Activated CD4-positive, alpha-beta memory T cell treated with anti-CD3 and anti-CD28 coated beads for 36 hours (primary cell): ENCODE measurements at regions not wholly inside any gene's neighbourhood (a gene's known extent, or its start where the extent isn't known, plus 50 kb on each side); places are given as distances from the start of the nearest gene placed in this dataset.
"Not testable (repeated sequence)": the region's sequence is repeated elsewhere in the genome, so short reads cannot be mapped to it uniquely, and the experiment has no call there.

ENCODE experiments used
- CTCF ChIA-PET: fragments of 350-600 bp; sonication (Branson Sonifier 250); formaldehyde crosslinking; loops from one replicate; lab custom pipeline; 2021; ENCODE audit warnings: antibody characterized with exemption, inconsistent platforms; lab: Charles Lee
- POLR2A ChIA-PET: fragments of 350-600 bp; sonication (Branson Sonifier 250); formaldehyde crosslinking; loops from one replicate; lab custom pipeline; 2021; ENCODE audit warnings: antibody characterized with exemption; lab: Charles Lee
- DNase-seq: peaks from one replicate; pipeline ENCODE4 v3.0.0-alpha.2; 2020
- H3K27ac Mint-ChIP-seq: one replicate; pipeline ENCODE4 v1.8.0; 2021; ENCODE audit warnings: mixed read lengths
- H3K27me3 Mint-ChIP-seq: one replicate; pipeline ENCODE4 v1.8.0; 2021; ENCODE audit warnings: mixed read lengths
- H3K36me3 Mint-ChIP-seq: one replicate; pipeline ENCODE4 v1.8.0; 2021; ENCODE audit warnings: mixed read lengths
- H3K4me1 Mint-ChIP-seq: one replicate; pipeline ENCODE4 v1.8.0; 2021; ENCODE audit warnings: low read depth, mixed read lengths
- H3K4me3 Mint-ChIP-seq: one replicate; pipeline ENCODE4 v1.8.0; 2021; ENCODE audit warnings: mild to moderate bottlenecking, mixed read lengths
- H3K9me3 Mint-ChIP-seq: one replicate; pipeline ENCODE4 v1.8.0; 2021; ENCODE audit warnings: mixed read lengths
- intact Hi-C: fragments of 100-400 bp; cut with micrococcal nuclease; formaldehyde crosslinking; loops from one replicate; pipeline ENCODE4 v1.15.1; 2023

DNA sequence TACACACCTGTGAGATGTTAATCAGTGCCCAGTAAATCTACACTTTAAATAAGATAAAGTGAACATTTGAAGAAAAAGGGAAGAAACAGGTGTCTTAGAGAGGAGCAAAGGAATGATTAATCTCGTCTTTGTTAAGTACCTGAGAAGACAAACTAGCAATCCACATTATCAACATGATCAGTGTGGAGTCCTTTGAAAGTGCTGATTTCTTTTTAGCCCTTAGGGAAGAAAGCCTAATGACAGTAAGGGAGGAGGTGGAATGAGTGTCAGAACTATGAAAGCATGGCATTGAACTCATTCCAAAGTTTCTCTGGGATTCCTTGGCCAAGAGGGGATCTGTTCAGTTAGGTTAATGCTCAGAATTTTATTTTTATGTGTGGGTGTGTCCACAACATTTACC, 1109.0 kb upstream of the ACO1 start:
- no peak for DNase-seq
- Mint-ChIP-seq H3K27me3 (no peaks in the 10 kb centered on the region), H3K36me3 (no peaks in the 10 kb centered on the region), H3K4me3 (no peak overlapping the region), H3K4me1 (peaks cover 25% of the 10 kb centered on the region), H3K27ac (no peak overlapping the region), H3K9me3 (no peaks in the 10 kb centered on the region)
- POLR2A ChIA-PET: no interaction called here
- intact Hi-C loops: no loop called here
- CTCF ChIA-PET: no interaction called here

DNA sequence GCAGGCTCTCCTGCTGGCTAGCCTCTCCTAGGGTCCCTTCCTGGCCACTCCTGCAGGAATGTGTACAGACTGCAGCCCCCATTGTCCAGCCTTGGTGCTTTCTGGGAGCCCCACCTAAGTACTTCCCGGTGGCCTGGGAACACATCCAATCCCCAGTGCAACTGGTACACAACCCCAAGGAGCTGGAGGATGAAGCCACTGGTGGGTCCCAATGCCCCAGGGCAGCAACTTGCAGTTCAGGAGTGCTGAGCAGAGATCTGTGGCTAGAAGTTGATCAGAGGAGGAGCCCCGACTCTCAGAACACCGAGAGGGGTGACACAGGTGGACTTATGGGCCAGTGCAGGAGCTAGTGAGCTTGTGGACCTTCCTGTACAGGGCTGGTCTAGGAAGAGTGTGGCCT, 1093.7 kb upstream of the ACO1 start:
- Mint-ChIP-seq H3K36me3 (peaks cover 7% of the 10 kb centered on the region), H3K4me1 (peaks cover 5% of the 10 kb centered on the region), H3K4me3 (no peak overlapping the region), H3K27ac (no peak overlapping the region), H3K27me3 (no peaks in the 10 kb centered on the region), H3K9me3 (peaks cover 21% of the 10 kb centered on the region)
- intact Hi-C loops: no loop called here
- ChIA-PET POLR2A (no interaction called here), CTCF (no interaction called here)
- no peak for DNase-seq

DNA sequence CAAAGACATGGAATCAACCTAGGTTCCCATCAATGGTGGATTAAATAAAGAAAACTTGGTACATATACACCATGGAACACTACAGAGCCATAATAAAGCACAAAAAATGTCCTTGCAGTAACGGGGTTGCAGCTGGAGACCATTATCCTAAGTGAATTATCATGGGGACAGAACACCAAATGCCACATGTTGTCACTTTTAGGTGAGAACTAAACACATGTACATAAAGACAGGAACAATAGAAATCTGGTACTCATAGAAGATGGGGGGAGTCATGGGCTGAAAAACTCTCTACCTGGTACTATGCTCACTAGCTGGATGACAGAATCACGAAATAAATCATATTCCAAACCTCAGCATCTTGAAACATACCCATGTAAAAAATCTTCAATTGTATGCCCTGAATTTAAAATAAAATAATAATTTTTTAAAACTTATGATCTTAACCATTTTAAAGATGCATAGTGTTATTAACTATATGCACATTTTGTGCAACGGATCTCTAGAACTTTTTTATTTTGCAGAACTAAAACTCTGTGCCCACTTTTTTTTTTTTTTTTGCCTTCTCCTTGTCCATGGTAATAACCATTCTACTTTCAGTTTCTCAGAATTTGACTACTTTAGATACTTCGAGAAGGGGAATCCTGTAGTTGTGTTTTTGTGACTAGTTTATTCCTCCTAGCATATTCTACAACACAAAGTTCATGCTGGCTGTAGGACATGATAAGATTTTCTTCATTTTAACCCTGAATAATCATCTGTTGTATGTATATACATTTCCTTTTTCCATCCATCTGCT, 1081.6 kb upstream of the ACO1 start:
- Mint-ChIP-seq H3K9me3 (peaks cover 2% of the 10 kb centered on the region), H3K4me1 (peaks cover 23% of the 10 kb centered on the region), H3K27ac (peak overlapping the region; percentile 21), H3K27me3 (no peaks in the 10 kb centered on the region), H3K36me3 (no peaks in the 10 kb centered on the region), H3K4me3 (no peak overlapping the region)
- no peak for DNase-seq
- intact Hi-C loops: loop anchor here (2.0 to 10.0 kb wide), 2 partner anchors 44 to 178 kb away; no protein-coding TSS in a partner anchor
- ChIA-PET CTCF (interaction anchor here (0.7 kb wide), 1 partner anchor 9 kb away, joined by 3 read pairs; no protein-coding TSS in a partner anchor), POLR2A (no interaction called here)

DNA sequence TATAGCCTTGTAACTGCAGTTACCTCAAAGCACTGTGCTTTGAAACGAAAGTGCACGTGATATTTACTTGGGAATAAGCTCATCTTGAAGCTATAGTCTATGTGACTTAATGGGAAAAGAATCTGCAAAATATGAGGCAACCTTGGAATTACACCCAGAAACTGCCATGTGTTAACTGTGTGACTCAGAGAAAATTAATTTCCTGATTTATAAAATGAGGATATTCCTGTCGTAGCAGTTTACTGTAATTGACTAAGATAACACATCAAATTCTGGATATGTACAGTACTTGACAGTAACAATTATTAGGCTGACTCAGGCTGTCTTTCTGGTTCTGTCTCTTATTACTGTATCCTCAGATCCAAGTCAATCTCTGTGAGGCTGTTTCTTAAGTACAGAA, 1079.9 kb upstream of the ACO1 start:
- ChIA-PET POLR2A (no interaction called here), CTCF (no interaction called here)
- DNase-seq: no peak
- H3K4me3 Mint-ChIP-seq: no peak overlapping the region
- peaks cover 23% of the 10 kb centered on the region for H3K4me1 Mint-ChIP-seq
- H3K36me3 Mint-ChIP-seq: no peaks in the 10 kb centered on the region
- no peaks in the 10 kb centered on the region for H3K27me3 Mint-ChIP-seq
- intact Hi-C loops: loop anchor here (10.0 kb wide), 1 partner anchor 180 kb away; no protein-coding TSS in a partner anchor
- peaks cover 2% of the 10 kb centered on the region for H3K9me3 Mint-ChIP-seq
- no peak overlapping the region for H3K27ac Mint-ChIP-seq

DNA sequence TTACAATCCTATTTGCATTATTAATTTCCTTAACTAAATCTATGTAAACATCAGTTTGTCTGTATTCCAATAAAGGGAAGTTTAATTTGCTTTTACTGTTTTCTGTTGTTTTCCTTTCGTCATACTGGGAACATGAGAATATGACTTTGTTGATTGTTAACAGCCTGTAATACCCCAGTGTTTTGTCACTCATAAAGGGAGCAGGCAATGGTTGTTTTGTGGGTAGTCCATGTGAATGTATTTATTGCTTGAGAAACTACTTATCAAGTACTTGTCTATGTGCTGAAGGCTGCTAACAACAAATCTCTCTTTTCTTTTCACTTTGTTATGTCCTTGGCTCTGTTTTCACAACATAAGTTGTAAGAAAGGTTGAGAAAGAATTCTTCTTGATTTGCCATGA, 1070.2 kb upstream of the ACO1 start:
- Mint-ChIP-seq H3K36me3 (peaks cover 4% of the 10 kb centered on the region), H3K9me3 (peaks cover 3% of the 10 kb centered on the region), H3K4me3 (no peak overlapping the region), H3K27me3 (no peaks in the 10 kb centered on the region), H3K4me1 (peaks cover 6% of the 10 kb centered on the region), H3K27ac (no peak overlapping the region)
- intact Hi-C loops: no loop called here
- POLR2A ChIA-PET: no interaction called here
- no peak for DNase-seq
- CTCF ChIA-PET: no interaction called here

DNA sequence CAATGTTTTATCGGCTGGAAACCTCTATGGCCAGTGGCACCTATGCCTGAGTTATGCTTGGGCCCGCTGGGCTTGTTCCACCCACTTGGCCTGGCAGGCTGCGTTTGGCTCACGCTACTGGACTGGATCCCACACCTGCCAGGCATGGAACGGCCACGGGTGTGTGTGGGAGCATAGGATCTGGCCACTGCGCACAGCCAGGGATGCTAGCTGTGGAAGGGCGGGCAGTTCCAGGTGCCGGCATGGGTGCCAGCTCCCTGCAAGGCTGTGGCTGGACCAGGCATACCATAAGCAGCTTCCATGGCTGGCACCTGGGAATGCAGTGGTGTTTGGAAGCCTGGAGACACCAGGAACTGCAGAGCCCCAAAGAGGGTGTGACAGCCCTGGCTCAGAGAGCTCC, 1063.9 kb upstream of the ACO1 start:
- no peaks in the 10 kb centered on the region for H3K27me3 Mint-ChIP-seq
- intact Hi-C loops: no loop called here
- ChIA-PET CTCF (no interaction called here), POLR2A (no interaction called here)
- H3K9me3 Mint-ChIP-seq: no peaks in the 10 kb centered on the region
- DNase-seq: no peak
- H3K36me3 Mint-ChIP-seq: no peaks in the 10 kb centered on the region
- H3K4me1 Mint-ChIP-seq: peaks cover 20% of the 10 kb centered on the region
- no peak overlapping the region for H3K4me3 Mint-ChIP-seq
- H3K27ac Mint-ChIP-seq: no peak overlapping the region

DNA sequence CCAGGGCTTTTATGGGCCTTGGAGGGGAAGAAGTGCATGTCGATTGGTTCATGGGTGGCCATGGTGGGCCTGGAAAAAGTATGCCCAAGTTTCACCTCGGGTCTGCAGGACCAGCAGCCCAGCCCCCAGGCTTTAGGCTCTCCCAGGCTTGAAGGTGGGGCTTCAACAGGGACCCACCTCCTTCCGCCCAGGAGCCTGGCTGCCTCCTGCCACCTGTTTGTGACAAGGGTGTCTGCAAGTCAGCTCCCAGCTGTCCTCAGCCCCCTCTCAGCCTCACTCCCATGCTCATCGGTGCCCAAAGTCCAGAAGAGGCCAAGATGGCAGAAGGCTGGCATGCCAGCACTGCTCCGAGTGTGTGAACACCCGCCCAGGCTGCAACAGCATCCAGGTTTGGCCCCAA, 1063.2 kb upstream of the ACO1 start:
- DNase-seq: no peak
- Mint-ChIP-seq H3K27me3 (no peaks in the 10 kb centered on the region), H3K4me3 (no peak overlapping the region), H3K36me3 (no peaks in the 10 kb centered on the region), H3K4me1 (peaks cover 21% of the 10 kb centered on the region), H3K9me3 (no peaks in the 10 kb centered on the region), H3K27ac (no peak overlapping the region)
- CTCF ChIA-PET: no interaction called here
- intact Hi-C loops: no loop called here
- POLR2A ChIA-PET: no interaction called here

DNA sequence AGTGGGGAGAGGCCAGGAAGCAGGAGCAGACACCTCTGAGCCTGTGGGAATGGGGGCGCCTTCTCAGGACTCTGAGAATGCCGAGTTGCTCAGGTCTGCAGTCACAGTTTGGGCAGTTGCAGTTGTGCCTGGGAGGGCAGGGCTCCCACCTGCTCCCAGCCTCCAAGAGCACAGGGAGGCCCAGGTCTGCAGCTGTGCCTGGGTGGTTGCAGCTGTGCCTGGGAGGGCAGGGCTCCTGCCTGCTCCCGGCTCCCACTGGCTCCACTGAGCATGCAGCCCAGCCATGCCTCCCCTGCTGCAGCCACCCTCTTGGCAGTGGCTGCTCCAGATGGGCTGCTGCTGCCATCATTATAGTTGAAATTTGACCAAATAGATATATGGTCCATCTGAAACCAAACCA, 1062.8 kb upstream of the ACO1 start:
- Mint-ChIP-seq H3K27ac (no peak overlapping the region), H3K9me3 (no peaks in the 10 kb centered on the region), H3K4me3 (no peak overlapping the region), H3K36me3 (no peaks in the 10 kb centered on the region), H3K4me1 (peaks cover 23% of the 10 kb centered on the region), H3K27me3 (no peaks in the 10 kb centered on the region)
- intact Hi-C loops: no loop called here
- POLR2A ChIA-PET: no interaction called here
- DNase-seq: no peak
- CTCF ChIA-PET: no interaction called here

DNA sequence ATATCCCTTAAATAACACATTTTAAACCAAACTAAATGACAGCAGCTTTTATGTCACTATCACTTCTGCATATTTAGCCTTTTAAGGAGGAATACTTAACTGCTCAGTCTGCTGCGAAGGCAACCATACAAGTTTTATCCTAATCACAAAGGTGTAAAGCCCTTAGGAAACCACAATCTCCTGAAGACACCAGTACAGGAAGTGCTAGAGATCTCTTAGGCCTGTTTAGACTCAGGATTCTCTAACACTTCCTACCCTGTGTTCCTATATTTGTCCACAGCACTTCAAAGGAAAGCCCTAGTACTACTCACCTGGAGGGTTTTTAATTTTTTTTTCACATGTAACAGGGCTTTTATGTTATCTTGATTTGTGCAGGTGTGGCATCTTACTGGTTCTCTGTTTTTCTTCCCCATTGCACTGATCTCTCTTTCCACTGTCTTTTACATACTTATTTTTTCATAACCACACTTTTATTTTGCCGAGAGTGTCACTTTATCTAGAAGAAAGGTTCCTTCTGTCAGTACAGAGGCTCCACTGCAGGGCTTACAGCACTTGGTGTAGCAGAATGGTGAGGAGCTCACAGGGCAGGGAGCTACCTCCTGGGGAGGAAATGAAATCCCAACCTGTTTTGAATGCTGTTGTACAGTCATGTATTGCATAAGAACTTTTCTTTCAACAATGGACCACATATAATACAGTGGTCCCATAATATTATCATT, 1060.6 kb upstream of the ACO1 start:
- no peak for DNase-seq
- no peaks in the 10 kb centered on the region for H3K27me3 Mint-ChIP-seq
- peaks cover 23% of the 10 kb centered on the region for H3K4me1 Mint-ChIP-seq
- peak overlapping the region; percentile 83 for H3K27ac Mint-ChIP-seq
- H3K36me3 Mint-ChIP-seq: no peaks in the 10 kb centered on the region
- ChIA-PET CTCF (no interaction called here), POLR2A (no interaction called here)
- intact Hi-C loops: no loop called here
- H3K9me3 Mint-ChIP-seq: no peaks in the 10 kb centered on the region
- no peak overlapping the region for H3K4me3 Mint-ChIP-seq

DNA sequence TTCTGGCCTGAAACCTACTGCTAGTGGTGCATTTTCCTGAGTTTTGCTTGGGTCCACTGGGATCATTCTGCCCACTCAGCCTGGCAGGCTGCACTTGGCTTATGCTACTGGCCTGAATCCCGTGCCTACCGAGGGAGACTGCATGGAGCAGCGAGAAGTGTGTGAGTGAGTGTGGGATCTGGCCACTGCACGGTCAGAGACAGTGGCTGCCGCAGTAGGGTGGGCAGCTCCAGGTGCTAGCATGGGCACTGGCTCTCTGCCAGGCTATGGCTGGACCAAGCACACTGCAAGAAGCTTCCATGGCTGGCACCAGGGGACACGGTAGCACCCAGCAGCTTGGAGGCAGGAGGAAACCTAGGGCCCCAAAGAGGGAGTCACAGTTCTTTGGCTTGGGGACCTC, 1058.7 kb upstream of the ACO1 start:
- intact Hi-C loops: no loop called here
- Mint-ChIP-seq H3K36me3 (no peaks in the 10 kb centered on the region), H3K4me3 (no peak overlapping the region), H3K9me3 (no peaks in the 10 kb centered on the region), H3K27ac (no peak overlapping the region), H3K4me1 (peaks cover 23% of the 10 kb centered on the region), H3K27me3 (no peaks in the 10 kb centered on the region)
- POLR2A ChIA-PET: no interaction called here
- CTCF ChIA-PET: no interaction called here
- DNase-seq: no peak

DNA sequence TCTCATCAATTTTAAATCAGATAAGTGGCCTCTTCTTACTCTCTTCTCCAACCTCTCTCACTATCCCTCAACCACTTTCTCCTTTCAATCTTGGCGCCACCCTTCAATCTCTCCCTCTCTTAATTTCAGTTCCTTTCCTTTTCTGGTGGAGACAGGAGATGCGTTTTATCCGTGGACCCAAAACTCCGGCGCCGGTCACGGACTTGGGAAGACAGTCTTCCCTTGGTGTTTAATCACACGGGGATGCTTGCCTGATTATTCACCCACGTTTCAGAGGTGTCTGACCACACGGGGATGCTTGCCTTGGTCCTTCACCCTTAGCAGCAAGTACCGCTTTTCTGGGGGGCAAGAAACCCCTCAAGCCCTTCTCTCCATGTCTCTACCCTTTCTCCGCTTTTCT, 1057.6 kb upstream of the ACO1 start:
- POLR2A ChIA-PET, intact Hi-C loops, H3K4me3 Mint-ChIP-seq, H3K9me3 Mint-ChIP-seq, DNase-seq, H3K27me3 Mint-ChIP-seq, H3K36me3 Mint-ChIP-seq, H3K27ac Mint-ChIP-seq, CTCF ChIA-PET: not testable (repeated sequence)
- H3K4me1 Mint-ChIP-seq: peaks cover 23% of the 10 kb centered on the region

DNA sequence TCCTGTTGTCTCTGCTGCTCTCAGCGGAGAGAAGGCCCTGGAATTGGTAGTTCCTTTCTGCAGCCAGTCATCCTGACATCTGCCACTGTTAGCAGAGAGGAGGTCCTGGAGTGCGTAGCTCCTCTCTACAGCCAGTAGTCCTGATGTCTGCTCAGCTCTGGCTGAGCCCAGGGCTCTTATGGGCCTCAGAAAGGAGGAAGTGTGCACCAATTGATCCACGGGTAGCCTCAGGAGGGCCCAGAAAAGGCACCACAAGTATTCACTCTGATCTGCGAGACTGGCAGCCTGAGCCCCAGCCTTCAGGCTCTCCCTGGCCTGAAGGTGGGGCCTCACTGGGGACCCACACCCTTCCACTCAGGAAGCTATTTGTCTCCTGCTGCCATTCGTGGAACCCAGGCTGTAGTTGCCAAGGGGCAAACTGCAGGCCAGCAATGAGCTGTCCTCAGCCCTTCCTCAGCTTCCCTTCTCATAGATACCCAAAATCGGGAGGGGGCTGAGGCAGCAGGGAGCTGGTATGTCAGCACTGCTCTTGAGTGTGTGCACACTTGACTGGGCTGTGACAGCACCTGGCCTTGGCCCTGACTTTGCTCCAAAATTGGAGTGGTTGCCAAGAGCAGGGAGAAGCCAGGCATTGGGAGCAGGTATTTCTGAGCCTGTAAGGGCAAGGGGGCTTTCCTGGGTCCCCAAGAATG, 1049.5 kb upstream of the ACO1 start:
- Mint-ChIP-seq H3K36me3 (no peaks in the 10 kb centered on the region), H3K4me1 (peaks cover 20% of the 10 kb centered on the region), H3K9me3 (peaks cover 4% of the 10 kb centered on the region), H3K27ac (no peak overlapping the region), H3K27me3 (no peaks in the 10 kb centered on the region), H3K4me3 (no peak overlapping the region)
- intact Hi-C loops: no loop called here
- no peak for DNase-seq
- CTCF ChIA-PET: no interaction called here
- POLR2A ChIA-PET: no interaction called here
